Heart right ventricle (tissue), 16 donors: ENCODE measurements at regions not wholly inside any gene's neighbourhood (a gene's known extent, or its start where the extent isn't known, plus 50 kb on each side); places are given as distances from the start of the nearest gene placed in this dataset.
"Not testable (repeated sequence)": the region's sequence is repeated elsewhere in the genome, so short reads cannot be mapped to it uniquely, and the experiment has no call there.

Experiments
- ATAC-seq, 8 donors: fragments of 200-7000 bp; cut with Tn5 transposase; one replicate each; pipeline ENCODE4 v1.9.1; 2020; ENCODE audit warnings: mild to moderate bottlenecking in 8 of 8, moderate library complexity in 8 of 8, moderate number of reproducible peaks in 1 of 8
- DNase-seq, 2 donors: peaks; one replicate each; pipeline ENCODE4 v3.0.0-alpha.2; 2020
- H3K27ac ChIP-seq, 10 donors: fragments of 200-600 bp; sonication (generic) in 2 of 10; one replicate each; pipeline versions ENCODE4 v1.5.0 to v1.8.0; 2020 to 2022; ENCODE audit warnings: mild to moderate bottlenecking in 3 of 10
- H3K27me3 ChIP-seq, 7 donors: fragments of 200-600 bp; one replicate each; pipeline ENCODE4 v1.8.0; 2021 to 2022; ENCODE audit warnings: mild to moderate bottlenecking in 2 of 7
- H3K36me3 ChIP-seq, 9 donors: fragments of 200-600 bp; sonication (generic) in 1 of 9; one replicate each; pipeline versions ENCODE4 v1.5.0 to v1.8.0; 2020 to 2022; ENCODE audit warnings: mild to moderate bottlenecking in 2 of 9
- H3K4me1 ChIP-seq, 9 donors: fragments of 200-600 bp; sonication (generic) in 1 of 9; one replicate each; pipeline versions ENCODE4 v1.5.0 to v1.8.0; 2020 to 2022; ENCODE audit warnings: mild to moderate bottlenecking in 4 of 9
- H3K4me3 ChIP-seq, 10 donors: fragments of 200-600 bp; sonication (generic) in 2 of 10; one replicate each; pipeline versions ENCODE4 v1.5.0 to v1.8.0; 2020 to 2022; ENCODE audit warnings: mild to moderate bottlenecking in 7 of 10, moderate library complexity in 2 of 10
- H3K9me3 ChIP-seq, 11 donors: fragments of 200-600 bp in 10 of 11; sonication (generic) in 2 of 11; one replicate each; pipeline versions ENCODE4 v1.5.0 to v1.8.0; 2013 to 2022; ENCODE audit warnings: mild to moderate bottlenecking in 2 of 11, control low read depth in 1 of 11, moderate library complexity in 1 of 11
- WGBS, 2 donors: extraction: QIAGEN DNeasy Blood & Tissue Kit; methylation state at CpG; one replicate each; pipeline ENCODE4 v1.1.7; 2013; ENCODE audit warnings: inconsistent platforms in 1 of 2; 5-methylcytosine and 5-hydroxymethylcytosine counted together
- intact Hi-C, 10 donors: fragments of 100-400 bp; cut with DNase I; formaldehyde crosslinking; loops; one replicate each; pipeline versions ENCODE4 v1.11.1 to v1.14.2; 2022
- TF ChIP-seq, protein P1 (sequence below), 9 donors: fragments of 200-600 bp; sonication (generic) in 2 of 9; IDR thresholded peaks; one replicate each; pipeline versions ENCODE4 v1.5.0 to v1.8.0; 2021 to 2022; ENCODE audit warnings: antibody characterized with exemption in 9 of 9, mild to moderate bottlenecking in 5 of 9, moderate library complexity in 1 of 9
- donor health status: Arrhythmogenic right ventricular cardiomyopathy.
- donor health status: ischemic (EF 13 %, LVEDD 7.1; RV severe dilation, severe dysfunction).
- donor health status: healthy with polysubstance abuse.
- donor health status: DM: no; HTN: yes; CAD: no.
- donor health status: DM: no; HTN: no; CAD: no.
- donor health status: ischemic (EF 25% LVEDD 6.9; RV normal size, moderate dysfunction).
- donor health status: ischemic (EF 25% LVEDD 5.7; RV mildly dilated, moderate dysfunction).
- donor health status: healthy.
- donor health status: DM: yes; HTN: yes; CAD: no.
- donor health status: Ischemic cardiomyopathy.
- donor health status: ischemic (EF 35%, LVEDD 5.7; RV mildly dilated, moderate dysfunction).
- donor health status: nonischemic (EF 11% LVEDD 7.7; RV severe dilation, severe dysfunction).
- donor health status: DM: yes; HTN: yes; CAD: no.
- donor health status: PGD.
- donor health status: ischemic (EF 29% LVEDD 5.4; RV normal size, mild dysfunction).
- donor health status: nonischemic (EF 23%, LVEDD 6.1; RV moderate dilation, normal function).

DNA sequence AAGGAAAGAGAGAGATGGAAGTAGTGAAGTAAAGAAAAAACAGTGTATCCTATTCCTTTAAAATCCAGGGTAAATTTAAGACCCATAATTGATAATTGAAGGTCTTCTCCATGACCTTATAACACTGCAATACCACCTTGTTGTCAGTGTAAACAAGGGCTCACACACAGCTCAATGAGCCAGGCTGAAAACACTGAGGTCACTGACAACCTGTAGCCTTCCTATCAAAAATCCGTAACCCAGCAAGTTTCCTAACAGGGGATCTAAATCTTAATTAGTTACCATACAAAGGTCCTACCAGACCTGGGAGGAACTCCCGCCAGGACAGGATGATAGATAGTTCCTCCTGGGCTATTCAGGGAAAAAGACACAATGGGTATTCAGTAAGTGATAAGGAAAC, 1677.1 kb downstream of the OLFM4 start:
- intact Hi-C loops: no loop called here
- no peaks in the 10 kb centered on the region for H3K36me3 ChIP-seq
- TF ChIP-seq, protein P1, sequence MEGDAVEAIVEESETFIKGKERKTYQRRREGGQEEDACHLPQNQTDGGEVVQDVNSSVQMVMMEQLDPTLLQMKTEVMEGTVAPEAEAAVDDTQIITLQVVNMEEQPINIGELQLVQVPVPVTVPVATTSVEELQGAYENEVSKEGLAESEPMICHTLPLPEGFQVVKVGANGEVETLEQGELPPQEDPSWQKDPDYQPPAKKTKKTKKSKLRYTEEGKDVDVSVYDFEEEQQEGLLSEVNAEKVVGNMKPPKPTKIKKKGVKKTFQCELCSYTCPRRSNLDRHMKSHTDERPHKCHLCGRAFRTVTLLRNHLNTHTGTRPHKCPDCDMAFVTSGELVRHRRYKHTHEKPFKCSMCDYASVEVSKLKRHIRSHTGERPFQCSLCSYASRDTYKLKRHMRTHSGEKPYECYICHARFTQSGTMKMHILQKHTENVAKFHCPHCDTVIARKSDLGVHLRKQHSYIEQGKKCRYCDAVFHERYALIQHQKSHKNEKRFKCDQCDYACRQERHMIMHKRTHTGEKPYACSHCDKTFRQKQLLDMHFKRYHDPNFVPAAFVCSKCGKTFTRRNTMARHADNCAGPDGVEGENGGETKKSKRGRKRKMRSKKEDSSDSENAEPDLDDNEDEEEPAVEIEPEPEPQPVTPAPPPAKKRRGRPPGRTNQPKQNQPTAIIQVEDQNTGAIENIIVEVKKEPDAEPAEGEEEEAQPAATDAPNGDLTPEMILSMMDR (IDR thresholded peaks at IDR 0.05): no peak
- 46 to 58% methylated on average over 2 of the region's 2 CpGs for WGBS, 2 donors
- H3K27me3 ChIP-seq: no peaks in the 10 kb centered on the region
- H3K4me1 ChIP-seq: no peaks in the 10 kb centered on the region
- H3K9me3 ChIP-seq: peaks cover 0 to 5% (median 0%) of the 10 kb centered on the region in 11 donors
- H3K27ac ChIP-seq: no peak overlapping the region
- no peak for DNase-seq
- no peak for ATAC-seq
- no peak overlapping the region for H3K4me3 ChIP-seq

DNA sequence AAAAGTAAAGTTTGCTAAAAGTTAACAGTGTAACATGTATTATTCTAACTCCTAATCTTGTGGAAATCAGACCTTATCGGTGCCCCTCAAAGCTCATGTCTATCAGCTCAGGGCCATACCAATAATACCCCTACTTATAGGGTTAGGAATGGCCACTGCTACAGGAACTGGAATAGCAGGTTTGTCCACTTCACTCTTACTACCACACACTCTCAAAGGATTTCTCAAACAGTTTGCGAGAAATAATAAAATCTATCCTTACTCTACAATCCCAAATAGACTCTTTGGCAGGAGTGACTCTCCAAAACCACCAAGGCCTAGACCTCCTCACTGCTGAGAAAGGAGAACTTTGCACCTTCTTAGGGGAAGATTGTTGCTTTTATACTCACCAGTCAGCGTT, 1677.7 kb downstream of the OLFM4 start:
- Histone ChIP-seq H3K4me1 (no peaks in the 10 kb centered on the region), H3K27ac (no peak overlapping the region), H3K36me3 (no peaks in the 10 kb centered on the region), H3K9me3 (peaks cover 0 to 4% (median 0%) of the 10 kb centered on the region in 11 donors), H3K27me3 (no peaks in the 10 kb centered on the region), H3K4me3 (no peak overlapping the region)
- WGBS, 2 donors: 91 to 93% methylated on average over 3 of the region's 3 CpGs
- DNase-seq (no peak), ATAC-seq (no peak)
- intact Hi-C loops: no loop called here
- TF ChIP-seq, protein P1 (IDR thresholded peaks at IDR 0.05): no peak

DNA sequence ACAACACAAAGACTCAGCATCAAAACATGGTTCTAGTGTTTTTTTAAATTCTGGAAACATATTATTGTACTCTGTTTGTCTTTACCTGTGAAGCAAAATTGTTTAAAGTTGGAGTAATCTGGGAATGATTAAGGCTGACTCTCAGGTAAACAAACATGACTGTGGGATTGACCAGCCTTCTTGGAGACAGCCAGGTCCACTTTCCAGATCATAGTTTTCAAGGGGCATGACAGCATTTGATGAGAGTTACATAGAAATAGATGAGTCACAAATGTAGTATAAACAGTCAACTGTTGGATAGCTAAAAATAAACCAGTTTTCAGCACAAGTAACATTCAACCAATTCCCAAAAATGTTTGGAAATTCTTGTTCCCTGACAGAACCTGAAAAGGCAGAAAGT, 1680.9 kb downstream of the OLFM4 start:
- Histone ChIP-seq H3K4me3 (no peak overlapping the region), H3K4me1 (no peaks in the 10 kb centered on the region), H3K9me3 (peaks cover 0 to 19% (median 0%) of the 10 kb centered on the region in 11 donors), H3K27ac (no peak overlapping the region), H3K27me3 (no peaks in the 10 kb centered on the region), H3K36me3 (no peaks in the 10 kb centered on the region)
- ATAC-seq: no peak
- DNase-seq: no peak
- intact Hi-C loops: no loop called here
- TF ChIP-seq, protein P1 (IDR thresholded peaks at IDR 0.05): no peak

DNA sequence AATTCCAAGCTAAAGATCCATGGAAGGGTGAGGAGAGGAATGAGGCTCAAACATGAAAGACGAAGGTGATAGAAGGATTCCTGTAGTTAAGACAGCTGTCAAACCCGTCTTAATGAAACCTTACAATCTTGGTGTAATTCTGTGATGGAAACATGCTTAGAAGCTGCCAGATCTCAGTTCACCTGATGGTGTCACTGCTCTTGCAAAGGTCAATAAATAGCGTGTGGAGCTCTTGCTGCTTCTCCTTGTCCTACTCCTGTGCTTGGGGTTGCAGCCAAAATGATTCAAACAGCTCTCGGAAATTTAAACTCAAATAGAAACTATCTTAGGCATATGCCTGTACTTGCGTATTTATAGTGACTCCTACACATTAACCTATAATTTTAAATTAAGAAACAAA, 1705.0 kb downstream of the OLFM4 start:
- DNase-seq: no peak
- TF ChIP-seq, protein P1 (IDR thresholded peaks at IDR 0.05): no peak
- Histone ChIP-seq H3K36me3 (no peaks in the 10 kb centered on the region), H3K4me1 (no peaks in the 10 kb centered on the region), H3K27me3 (no peaks in the 10 kb centered on the region), H3K9me3 (peaks cover 0 to 20% (median 0%) of the 10 kb centered on the region in 11 donors), H3K27ac (no peak overlapping the region), H3K4me3 (no peak overlapping the region)
- ATAC-seq: no peak
- 40 to 49% methylated on average over 5 of the region's 5 CpGs for WGBS, 2 donors
- intact Hi-C loops: no loop called here

DNA sequence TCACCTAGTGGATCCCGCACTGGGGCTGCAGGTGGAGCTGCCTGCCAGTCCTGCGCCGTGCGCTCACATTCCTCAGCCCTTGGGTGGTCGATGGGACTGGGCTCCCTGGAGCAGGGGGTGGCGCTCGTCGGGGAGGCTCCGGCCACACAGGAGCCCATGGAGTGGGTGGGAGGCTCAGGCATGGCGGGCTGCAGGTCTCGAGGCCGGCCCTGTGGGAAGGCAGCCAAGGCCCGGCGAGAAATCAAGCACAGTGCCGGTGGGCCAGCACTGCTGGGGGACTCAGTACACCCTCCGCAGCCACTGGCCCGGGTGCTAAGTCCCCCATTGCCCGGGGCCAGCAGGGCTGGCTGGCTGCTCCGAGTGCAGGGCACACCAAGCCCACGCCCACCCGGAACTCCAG, 1708.6 kb downstream of the OLFM4 start:
- intact Hi-C loops, H3K4me3 ChIP-seq, DNase-seq, H3K4me1 ChIP-seq, H3K27ac ChIP-seq, ATAC-seq, H3K36me3 ChIP-seq, H3K27me3 ChIP-seq: not testable (repeated sequence)
- H3K9me3 ChIP-seq: peaks cover 0 to 15% (median 0%) of the 10 kb centered on the region in 11 donors
- 94% methylated on average over 12 to 21 of the region's 21 CpGs for WGBS, 2 donors
